Caco-2 (cell line): ENCODE measurements at regions not wholly inside any gene's neighbourhood (a gene's known extent, or its start where the extent isn't known, plus 50 kb on each side); places are given as distances from the start of the nearest gene placed in this dataset.

ENCODE experiments used
- BruUV-seq: library from RNA; stranded (reverse); fragments of 400-500 nt; replicated peaks from 2 replicates; lab custom pipeline; 2021; lab: Mats Ljungman, UMichigan
- CTCF ChIA-PET: fragments of 300-600 bp; sonication (Branson Sonifier 250); formaldehyde crosslinking; loops from one replicate; lab custom pipeline; 2022; ENCODE audit warnings: antibody characterized with exemption; lab: Charles Lee
- POLR2A ChIA-PET: fragments of 300-600 bp; sonication (Branson Sonifier 250); formaldehyde crosslinking; loops from one replicate; lab custom pipeline; 2022; ENCODE audit warnings: antibody characterized with exemption; lab: Charles Lee
- DNase-seq, 2 experiments: peaks; one replicate each; pipeline versions ENCODE4 v3.0.0 to v3.0.0-alpha.2; 2020 to 2022
- H3K27me3 ChIP-seq: replicated peaks from 2 replicates; pipeline ENCODE4 v1.6.0; 2011; ENCODE audit warnings: low read length; ENCODE audit not compliant: control insufficient read depth, insufficient read depth
- H3K36me3 ChIP-seq: 2 replicates; pipeline ENCODE4 v1.5.1; 2011; ENCODE audit warnings: low read length; ENCODE audit not compliant: control insufficient read depth, insufficient read depth
- H3K4me1 ChIP-seq: fragments of 250-450 bp; sonication (Bioruptor Pico); 2 replicates; pipeline ENCODE4 v1.5.1; 2020; ENCODE audit warnings: mild to moderate bottlenecking
- H3K4me3 ChIP-seq: 2 replicates; pipeline ENCODE4 v1.5.1; 2011; ENCODE audit warnings: low read depth, mild to moderate bottlenecking, control low read depth, low read length
- H3K9me3 ChIP-seq: fragments of 250-450 bp; sonication (Bioruptor Pico); 2 replicates; pipeline ENCODE4 v1.5.1; 2020; ENCODE audit warnings: mild to moderate bottlenecking, moderate library complexity
- H3K27ac Mint-ChIP-seq: one replicate; pipeline ENCODE4 v1.8.0; 2022; ENCODE audit warnings: mixed read lengths; ENCODE audit not compliant: unreplicated experiment
- H3K27me3 Mint-ChIP-seq: one replicate; pipeline ENCODE4 v1.8.0; 2022; ENCODE audit warnings: mixed read lengths; ENCODE audit not compliant: insufficient read depth, unreplicated experiment
- H3K36me3 Mint-ChIP-seq: one replicate; pipeline ENCODE4 v1.8.0; 2022; ENCODE audit warnings: mild to moderate bottlenecking, mixed read lengths; ENCODE audit not compliant: insufficient read depth, unreplicated experiment
- H3K4me1 Mint-ChIP-seq: one replicate; pipeline ENCODE4 v1.8.0; 2022; ENCODE audit warnings: low read depth, mixed read lengths; ENCODE audit not compliant: unreplicated experiment
- H3K4me3 Mint-ChIP-seq: one replicate; pipeline ENCODE4 v1.8.0; 2022; ENCODE audit warnings: mild to moderate bottlenecking, moderate library complexity, mixed read lengths; ENCODE audit not compliant: unreplicated experiment
- H3K9me3 Mint-ChIP-seq: one replicate; pipeline ENCODE4 v1.8.0; 2022; ENCODE audit warnings: mixed read lengths; ENCODE audit not compliant: unreplicated experiment
- CTCF ChIP-seq, 2 experiments: fragments of 200-600 bp in 1 of 2; IDR thresholded peaks; 1 replicate in 1 of 2; 2 replicates in 1 of 2; pipeline versions ENCODE4 v1.5.1 to v1.8.0; 2011 to 2022; ENCODE audit warnings: antibody characterized with exemption in 1 of 2, control low read depth in 1 of 2, inconsistent platforms in 1 of 2, low read depth in 1 of 2, low read length in 1 of 2, mild to moderate bottlenecking in 1 of 2, moderate library complexity in 1 of 2; ENCODE audit not compliant: insufficient read depth in 1 of 2, severe bottlenecking in 1 of 2, unreplicated experiment in 1 of 2
- intact Hi-C: fragments of 100-400 bp; cut with micrococcal nuclease; formaldehyde crosslinking; loops from one replicate; pipeline ENCODE4 v1.10.0; 2022; ENCODE audit not compliant: unreplicated experiment

- DNase-seq = no peak
- Mint-ChIP-seq H3K36me3 (no peaks in the 10 kb centered on the region), H3K4me3 (no peak overlapping the region), H3K27ac (no peak overlapping the region), H3K4me1 (no peaks in the 10 kb centered on the region), H3K27me3 (peaks cover 7% of the 10 kb centered on the region), H3K9me3 (no peaks in the 10 kb centered on the region)
- no peaks in the 10 kb centered on the region for H3K36me3 ChIP-seq
- no TSS peak for BruUV-seq
- H3K4me1 ChIP-seq = no peaks in the 10 kb centered on the region
- intact Hi-C loops = no loop called here
- H3K27me3 ChIP-seq = no peaks in the 10 kb centered on the region
- no peaks in the 10 kb centered on the region for H3K9me3 ChIP-seq
- no peak for TF ChIP-seq CTCF (IDR thresholded peaks at IDR 0.05; ENCODE audit: insufficient read depth in 1 of 2, low read depth in 1 of 2, low read length in 1 of 2, severe bottlenecking in 1 of 2, unreplicated experiment in 1 of 2)
- H3K4me3 ChIP-seq = no peak overlapping the region
- POLR2A ChIA-PET = interaction anchor here (0.6 to 0.7 kb wide), 2 partner anchors 15 to 32 kb away, joined by 3 read pairs; no protein-coding TSS in a partner anchor
- CTCF ChIA-PET = interaction anchor here (1.0 kb wide), 1 partner anchor 12 kb away, joined by 3 read pairs; no protein-coding TSS in a partner anchor
Measured at GRCh38 chr15:79190093-79190492, 92.4 kb upstream of the ANKRD34C start.

GRCh38 chr15:79186616-79187015 lies 95.9 kb upstream of the ANKRD34C start:
- CTCF ChIA-PET = no interaction called here
- POLR2A ChIA-PET = no interaction called here
- no peak overlapping the region for H3K4me3 Mint-ChIP-seq
- TF ChIP-seq CTCF (IDR thresholded peaks at IDR 0.05; ENCODE audit: insufficient read depth in 1 of 2, low read depth in 1 of 2, low read length in 1 of 2, severe bottlenecking in 1 of 2, unreplicated experiment in 1 of 2) = no peak
- no peaks in the 10 kb centered on the region for H3K9me3 Mint-ChIP-seq
- no peaks in the 10 kb centered on the region for H3K4me1 Mint-ChIP-seq
- H3K27ac Mint-ChIP-seq = no peak overlapping the region
- peaks cover 7% of the 10 kb centered on the region for H3K27me3 Mint-ChIP-seq
- Histone ChIP-seq H3K9me3 (no peaks in the 10 kb centered on the region), H3K4me1 (no peaks in the 10 kb centered on the region), H3K36me3 (no peaks in the 10 kb centered on the region), H3K27me3 (no peaks in the 10 kb centered on the region), H3K4me3 (no peak overlapping the region)
- intact Hi-C loops = loop anchor here (5.0 kb wide), 1 partner anchor 274 kb away; no protein-coding TSS in a partner anchor
- DNase-seq = no peak
- no peaks in the 10 kb centered on the region for H3K36me3 Mint-ChIP-seq
- BruUV-seq = no TSS peak

- Mint-ChIP-seq H3K27me3 (peaks cover 7% of the 10 kb centered on the region), H3K36me3 (no peaks in the 10 kb centered on the region), H3K9me3 (no peaks in the 10 kb centered on the region), H3K27ac (no peak overlapping the region), H3K4me1 (no peaks in the 10 kb centered on the region), H3K4me3 (no peak overlapping the region)
- intact Hi-C loops = loop anchor here (5.0 kb wide), 1 partner anchor 273 kb away; no protein-coding TSS in a partner anchor
- ChIA-PET POLR2A (no interaction called here), CTCF (interaction anchor here (0.6 to 2.7 kb wide), 12 partner anchors 8 to 317 kb away, joined by 3 to 52 read pairs (median 4); partner anchors contain the start of gene RASGRF1)
- Histone ChIP-seq H3K27me3 (no peaks in the 10 kb centered on the region), H3K4me1 (no peaks in the 10 kb centered on the region), H3K4me3 (no peak overlapping the region), H3K36me3 (no peaks in the 10 kb centered on the region), H3K9me3 (no peaks in the 10 kb centered on the region)
- DNase-seq = peak in 1 of 2 experiments; percentile 25
- no TSS peak for BruUV-seq
- TF ChIP-seq CTCF (IDR thresholded peaks at IDR 0.05; ENCODE audit: insufficient read depth in 1 of 2, low read depth in 1 of 2, low read length in 1 of 2, severe bottlenecking in 1 of 2, unreplicated experiment in 1 of 2) = peak in 1 of 2 experiments; percentile 1
Measured at GRCh38 chr15:79185199-79185598, 94.6 kb upstream of the RASGRF1 start.
